Iris pigment epithelial cell (primary cell): ENCODE measurements at regions not wholly inside any gene's neighbourhood (a gene's known extent, or its start where the extent isn't known, plus 50 kb on each side); places are given as distances from the start of the nearest gene placed in this dataset.
"Not testable (repeated sequence)": the region's sequence is repeated elsewhere in the genome, so short reads cannot be mapped to it uniquely, and the experiment has no call there.

Experiments
- DNase-seq: peaks from one replicate; pipeline ENCODE4 v3.0.0-alpha.2; 2011; ENCODE audit warnings: low read depth

DNA sequence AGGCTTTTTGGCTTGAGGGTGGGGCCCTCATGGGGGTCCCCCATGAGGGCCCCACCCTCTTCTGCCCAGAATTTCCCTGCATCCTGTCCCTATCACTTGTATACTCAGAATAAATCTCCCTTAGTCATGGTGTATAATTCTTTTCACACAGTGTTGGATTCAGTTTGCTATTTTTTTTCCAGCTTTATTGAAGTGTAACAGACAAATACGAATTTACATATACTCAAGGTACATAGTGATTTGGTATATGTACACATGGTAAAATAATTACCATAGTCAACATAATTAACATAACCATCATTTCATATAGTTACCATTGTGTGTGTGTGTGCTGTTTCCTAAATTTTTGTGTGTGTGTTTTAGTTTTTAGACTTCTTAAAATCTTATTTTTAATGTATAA, 289.4 kb downstream of the CNTNAP3B start:
- not testable (repeated sequence) for DNase-seq

- DNase-seq = not testable (repeated sequence)
Observed at GRCh38 chr9:41838953-41839352, 290.3 kb downstream of the CNTNAP3B start.

DNA sequence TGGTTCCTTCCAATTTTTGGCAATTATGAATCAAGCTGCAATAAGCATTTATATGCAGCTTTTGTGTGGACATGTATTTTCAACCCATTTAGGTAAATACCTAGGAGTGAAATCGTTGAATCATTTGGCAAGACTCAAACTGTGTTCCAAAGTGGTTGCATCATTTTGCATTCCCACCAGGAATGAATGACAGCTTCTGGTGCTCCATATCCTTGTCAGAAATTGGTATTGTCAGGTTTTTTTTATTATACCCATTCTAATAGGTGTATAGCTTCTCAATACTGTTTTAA, 290.7 kb downstream of the CNTNAP3B start:
- DNase-seq = not testable (repeated sequence)

DNA sequence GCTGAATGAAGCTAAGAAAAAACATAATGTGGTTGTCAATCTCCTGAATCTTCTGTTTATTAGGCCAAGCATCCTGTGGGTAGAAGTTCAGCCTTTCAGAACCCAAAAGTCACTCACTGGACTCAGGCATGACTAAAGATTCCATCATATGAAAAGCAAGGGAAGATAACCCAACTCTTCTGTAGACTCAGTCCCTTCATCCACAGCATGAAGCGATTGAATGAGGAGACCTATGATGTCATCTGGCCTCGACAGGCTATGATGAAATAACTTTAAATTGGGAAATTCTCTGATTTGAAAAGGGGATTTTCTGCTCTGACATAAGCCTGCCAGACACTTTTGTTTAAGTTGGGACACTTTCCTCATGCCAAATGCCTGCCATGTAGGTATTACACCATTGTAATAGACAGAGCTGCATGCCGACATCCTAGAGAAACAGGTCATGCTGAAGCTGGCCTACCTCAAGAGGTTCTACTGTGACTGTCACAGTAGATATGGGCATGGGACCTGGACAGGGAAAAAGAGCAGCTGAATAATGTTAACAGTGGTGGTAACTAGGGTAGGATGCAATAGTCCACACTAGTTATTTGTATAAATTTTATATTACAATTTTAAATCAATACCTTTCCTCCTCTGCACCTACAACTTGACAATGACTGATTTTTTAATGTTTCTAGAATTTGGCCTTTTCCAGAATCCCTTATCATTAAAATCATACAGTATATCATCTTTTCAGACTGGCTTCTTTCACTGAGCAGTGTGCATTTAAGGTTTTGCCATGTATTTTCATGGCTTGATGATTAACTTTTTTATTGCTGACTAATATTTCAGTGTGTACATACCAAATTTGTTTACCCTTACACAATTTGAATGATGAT, 291.3 kb downstream of the CNTNAP3B start:
- not testable (repeated sequence) for DNase-seq

DNA sequence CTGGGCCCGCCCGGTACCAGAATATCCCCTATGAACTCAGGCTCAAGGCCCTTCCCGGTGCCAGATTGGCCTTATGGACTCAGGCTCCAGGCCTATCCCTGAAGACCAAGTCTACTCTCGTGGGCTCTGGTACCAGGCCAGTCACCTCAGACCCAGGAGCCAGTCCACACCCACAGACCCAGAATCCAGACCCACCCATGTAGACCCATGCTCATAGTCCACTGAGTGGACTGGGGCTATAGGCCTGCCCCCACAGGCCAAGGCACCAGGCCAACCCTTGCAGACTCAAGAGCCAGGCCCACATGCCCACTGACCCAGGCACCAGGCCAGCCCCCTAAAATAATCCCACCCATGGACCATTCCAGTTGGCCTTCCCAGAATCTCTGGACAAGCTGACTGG, 296.1 kb downstream of the CNTNAP3B start:
- DNase-seq = not testable (repeated sequence)

DNA sequence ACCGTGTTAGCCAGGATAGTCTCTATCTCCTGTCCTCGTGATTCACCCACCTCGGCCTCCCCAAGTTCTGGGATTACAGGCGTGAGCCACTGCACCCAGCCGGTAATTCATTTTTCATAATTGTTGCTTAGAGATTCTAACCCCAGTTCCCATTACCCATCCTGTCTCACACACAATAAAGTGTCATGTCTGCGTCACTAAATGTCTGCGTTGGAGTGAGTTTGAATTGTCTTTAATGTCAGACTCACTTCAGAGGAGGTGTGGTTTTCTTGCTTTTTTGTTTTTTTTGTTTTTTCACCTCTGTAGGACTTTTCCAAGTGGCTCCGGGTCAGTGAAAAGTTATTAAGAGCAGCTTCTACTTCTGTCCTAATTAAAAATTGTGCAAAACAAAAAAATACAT, 304.5 kb downstream of the CNTNAP3B start:
- DNase-seq = not testable (repeated sequence)

DNA sequence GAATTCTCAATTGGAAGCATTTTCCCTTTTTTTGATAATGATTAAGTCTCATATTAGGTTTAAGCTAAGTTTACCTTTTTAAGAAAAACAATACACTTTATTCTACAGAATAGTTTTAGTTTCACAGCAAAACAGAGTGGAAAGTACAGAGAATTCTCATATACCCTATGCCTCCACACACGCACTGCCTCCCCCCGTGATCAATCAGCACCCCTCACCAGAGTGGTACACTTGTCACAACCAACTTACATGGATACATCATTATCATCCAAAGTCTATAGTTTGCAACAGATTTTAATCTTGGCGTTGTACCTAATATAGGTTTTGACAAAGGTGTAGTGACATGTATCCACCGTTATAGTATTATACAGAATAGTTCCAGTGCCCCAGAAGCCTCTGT, 326.5 kb downstream of the CNTNAP3B start:
- DNase-seq = not testable (repeated sequence)

- peak; percentile 27 for DNase-seq
Observed at GRCh38 chr9:41798684-41799083, 330.5 kb downstream of the CNTNAP3B start.

DNA sequence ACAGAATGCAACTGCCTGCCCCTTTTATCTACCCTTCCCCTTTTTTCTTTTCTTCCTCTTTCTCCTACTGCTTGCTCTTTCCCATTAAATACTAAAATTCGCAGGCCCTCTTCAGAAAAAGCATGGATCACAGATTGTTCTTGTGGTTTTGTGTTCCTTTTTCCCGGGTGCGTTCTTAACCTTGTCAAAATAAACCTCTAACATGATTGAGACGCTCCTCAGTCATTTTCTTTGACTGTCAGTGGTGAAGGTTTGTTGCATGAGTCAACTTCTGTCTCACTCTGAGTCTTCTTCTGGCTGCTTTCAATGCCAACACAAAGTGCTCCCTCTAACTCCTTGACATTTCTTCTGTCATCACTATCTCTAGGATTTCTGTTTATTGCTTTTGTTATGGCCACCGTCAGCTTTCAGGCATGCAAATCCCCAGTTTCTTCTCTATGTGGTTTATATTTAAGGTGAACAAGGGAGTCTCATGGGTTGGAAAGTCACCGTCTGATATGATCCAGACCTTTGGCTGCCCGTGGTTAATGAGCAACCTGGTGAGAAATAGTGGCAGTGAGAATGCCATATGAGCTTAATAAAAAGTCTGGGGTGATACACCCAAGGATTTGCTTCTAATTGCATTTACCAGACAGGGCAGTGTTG, 338.4 kb downstream of the CNTNAP3B start:
- peak; percentile 33 for DNase-seq

GRCh38 chr9:41790007-41790406, 339.2 kb downstream of the CNTNAP3B start:
- DNase-seq = not testable (repeated sequence)

DNA sequence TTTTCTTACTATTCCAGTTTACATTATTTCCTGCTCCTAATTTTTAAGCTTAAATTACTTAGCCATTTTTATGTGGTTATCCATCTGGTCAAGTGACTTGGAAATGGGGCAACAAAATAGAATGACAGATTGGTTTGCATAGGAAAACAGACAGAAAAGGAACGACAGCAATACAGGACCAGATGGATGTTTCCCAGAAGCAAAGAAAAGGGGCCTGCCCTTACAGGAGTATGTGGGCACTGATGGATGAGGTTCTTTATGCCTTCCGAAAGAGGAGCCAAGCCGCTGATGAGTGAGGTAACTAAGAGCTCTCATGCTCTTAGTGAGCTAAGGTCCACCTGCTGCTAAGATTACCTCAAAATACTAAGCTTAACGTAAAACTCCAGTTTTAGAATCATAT, 339.8 kb downstream of the CNTNAP3B start:
- DNase-seq = not testable (repeated sequence)

DNA sequence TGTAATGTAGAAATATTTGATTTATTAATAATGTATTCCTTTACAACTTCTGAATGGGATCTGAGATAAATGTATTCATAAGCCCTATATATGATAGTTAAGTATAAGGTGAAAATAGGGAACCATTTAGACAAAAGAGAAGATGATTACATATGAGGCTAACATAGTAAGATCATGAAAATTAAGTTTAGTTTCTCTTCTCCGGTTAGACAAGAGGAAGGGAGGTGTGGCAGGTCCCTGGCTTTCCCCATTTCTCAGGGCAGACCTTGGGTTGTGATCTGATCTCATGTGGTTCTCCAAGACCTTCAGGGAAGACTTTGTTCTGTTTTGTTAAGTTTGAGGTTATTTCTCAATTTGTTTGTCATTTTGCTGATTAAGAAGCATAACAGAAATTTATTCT, 341.3 kb downstream of the CNTNAP3B start:
- DNase-seq = not testable (repeated sequence)

- not testable (repeated sequence) for DNase-seq
Observed at GRCh38 chr9:41787270-41787669, 342.0 kb downstream of the CNTNAP3B start.

DNA sequence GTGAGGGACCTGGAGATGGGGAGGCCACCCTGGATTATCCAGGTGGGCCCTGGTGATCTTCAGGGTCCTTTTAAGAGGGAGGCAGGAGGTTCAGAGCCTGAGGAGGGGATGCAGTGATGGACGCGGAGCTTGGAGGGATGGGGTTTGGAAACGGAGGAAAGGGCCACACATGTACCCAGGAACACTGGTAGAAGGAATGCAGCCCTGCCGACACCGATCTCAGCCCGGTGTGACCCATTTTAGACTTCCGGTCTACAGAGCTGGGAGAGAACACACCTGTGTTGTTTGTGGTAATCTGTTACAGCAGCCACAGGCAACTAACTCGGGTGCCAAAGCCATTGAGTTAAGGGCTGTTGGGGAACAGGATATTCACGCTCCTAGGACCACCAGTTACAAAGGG, 345.2 kb downstream of the CNTNAP3B start:
- DNase-seq = not testable (repeated sequence)

GRCh38 chr9:41783070-41783810, 346.0 kb downstream of the CNTNAP3B start:
- not testable (repeated sequence) for DNase-seq

DNA sequence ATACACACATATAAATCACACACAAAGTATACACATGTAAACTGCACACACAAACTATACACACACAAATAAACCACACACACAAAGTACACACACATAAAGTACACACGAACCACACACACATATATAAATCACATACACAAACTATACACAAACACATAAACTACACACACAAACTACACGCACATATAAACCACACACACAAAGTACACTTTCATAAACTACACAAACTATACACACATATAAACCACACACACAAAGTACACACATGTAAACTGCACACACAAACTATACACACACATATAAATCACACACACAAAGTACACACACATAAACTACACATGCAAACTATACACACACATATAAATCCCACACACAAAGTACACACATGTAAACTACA, 347.3 kb downstream of the CNTNAP3B start:
- not testable (repeated sequence) for DNase-seq

DNA sequence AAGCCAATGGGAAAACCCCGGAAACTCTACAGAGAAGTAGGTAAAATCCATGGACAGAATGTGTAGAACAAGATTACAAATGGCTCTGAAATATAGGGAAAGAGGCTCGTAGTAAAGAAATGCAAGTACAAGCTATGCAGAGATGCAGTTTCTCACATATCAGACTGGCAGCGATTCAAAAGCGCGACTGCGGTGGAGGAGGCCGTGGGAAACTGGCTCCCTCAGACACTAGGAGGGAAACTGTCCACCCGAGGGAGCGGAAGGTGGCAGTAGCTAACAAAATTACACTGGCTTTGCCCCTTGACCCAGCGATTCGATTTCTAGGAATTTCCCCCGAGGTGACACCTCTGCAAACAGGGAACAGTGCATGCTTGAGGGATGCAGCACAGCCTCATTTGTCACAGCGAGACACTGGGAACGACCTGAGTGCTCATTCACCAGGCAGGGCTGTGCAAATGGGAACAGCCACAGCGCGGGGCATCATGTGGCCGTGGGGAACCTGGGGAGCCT, 349.3 kb downstream of the CNTNAP3B start:
- DNase-seq = not testable (repeated sequence)

- not testable (repeated sequence) for DNase-seq
Observed at GRCh38 chr9:41779192-41779591, 350.0 kb downstream of the CNTNAP3B start.

GRCh38 chr9:41778535-41779071, 350.6 kb downstream of the CNTNAP3B start:
- not testable (repeated sequence) for DNase-seq

DNA sequence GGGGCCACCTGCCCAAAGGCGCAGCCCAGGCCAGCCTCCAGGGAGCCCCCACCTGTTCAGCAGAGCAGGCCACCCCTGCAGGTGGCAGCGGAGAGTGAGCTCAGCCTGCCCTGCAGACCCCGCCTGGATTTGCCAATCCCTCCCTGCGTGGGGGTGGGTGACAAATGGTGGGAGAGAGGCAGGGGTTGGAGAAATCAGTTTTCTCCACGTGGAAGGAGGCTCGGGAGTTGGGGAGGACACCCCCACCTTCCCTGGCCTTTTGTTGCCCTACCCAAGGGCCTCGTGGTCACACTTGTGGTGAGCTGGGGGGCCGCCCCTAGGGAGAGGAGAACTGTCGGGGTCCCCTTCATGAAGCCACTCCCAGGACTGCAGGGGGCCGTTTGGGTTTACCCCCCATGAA, 351.7 kb downstream of the CNTNAP3B start:
- not testable (repeated sequence) for DNase-seq

- DNase-seq = not testable (repeated sequence)
Observed at GRCh38 chr9:41772541-41772940, 356.7 kb downstream of the CNTNAP3B start.

- not testable (repeated sequence) for DNase-seq
Observed at GRCh38 chr9:41771693-41772092, 357.5 kb downstream of the CNTNAP3B start.
